ENCODE measurements at regions not wholly inside any gene's neighbourhood (a gene's known extent, or its start where the extent isn't known, plus 50 kb on each side); places are given as distances from the start of the nearest gene placed in this dataset.

GRCh38 chr1:10908266-10908665 lies 104.2 kb upstream of the TARDBP start:
- Histone ChIP-seq H3K23ac (ENCODE audit: insufficient read length) (no peak overlapping the region), H2AK5ac (ENCODE audit: low read depth, low read length) (no peak overlapping the region), H3K27ac (ENCODE audit: low read depth, low read length) (no peak overlapping the region), H3K79me1 (ENCODE audit: low read depth, low read length) (peaks cover 4% of the 10 kb centered on the region; the same call in 1 of the 2 replicates), H3K56ac (replicated peaks; ENCODE audit: insufficient read length, low read depth, low read length) (no peak overlapping the region), H4K8ac (ENCODE audit: extremely low read depth, insufficient read depth, low read length) (no peak overlapping the region), H3K36me3 (ENCODE audit: control insufficient read depth in 2 of 4, insufficient read depth in 4 of 4, low read length in 3 of 4) (no peaks in the 10 kb centered on the region), H3K4me1 (replicated peaks in 1 of 4; ENCODE audit: control insufficient read depth in 3 of 4, insufficient read depth in 4 of 4, low read length in 3 of 4) (peaks cover 0 to 18% (median 10%) of the 10 kb centered on the region in 4 experiments; a peak in 6 of 7 replicates), H3K79me2 (ENCODE audit: control insufficient read depth in 1 of 2, insufficient read depth in 2 of 2, low read length in 2 of 2) (no peaks in the 10 kb centered on the region), H2BK120ac (replicated peaks; ENCODE audit: low read depth, low read length) (no peak overlapping the region), H4K20me1 (replicated peaks in 1 of 2; ENCODE audit: control insufficient read depth in 1 of 2, insufficient read depth in 2 of 2, low read length in 2 of 2) (no peaks in the 10 kb centered on the region), H3K4me3 (ENCODE audit: extremely low read depth in 1 of 4, insufficient read depth in 2 of 4, low read depth in 3 of 4, low read length in 4 of 4) (no peak overlapping the region), H3K23me2 (ENCODE audit: low read depth, low read length) (no peaks in the 10 kb centered on the region), H3K9ac (replicated peaks in 1 of 4; ENCODE audit: extremely low read depth in 1 of 4, low read depth in 3 of 4, low read length in 3 of 4) (no peak overlapping the region), H2BK12ac (ENCODE audit: low read depth, low read length) (peak overlapping the region; percentile 60; the same call in 1 of the 2 replicates), H3K14ac (ENCODE audit: insufficient read length) (no peak overlapping the region), H4K5ac (ENCODE audit: insufficient read length, low read depth, low read length) (no peak overlapping the region), H3K4ac (replicated peaks; ENCODE audit: insufficient read length, low read depth, low read length) (no peak overlapping the region), H4K91ac (replicated peaks; ENCODE audit: insufficient read length, low read length) (no peak overlapping the region), H2BK5ac (ENCODE audit: low read depth, low read length) (peak overlapping the region; percentile 24; the same call in 1 of the 2 replicates), H2AFZ (ENCODE audit: low read length) (no peak overlapping the region), H3K9me3 (ENCODE audit: insufficient read depth in 2 of 2, low read depth in 1 of 2, low read length in 1 of 2) (no peaks in the 10 kb centered on the region), H2BK15ac (ENCODE audit: low read length) (peak overlapping the region; percentile 92; the same call in 1 of the 2 replicates), H3K4me2 (ENCODE audit: insufficient read depth in 1 of 2, low read depth in 2 of 2, low read length in 2 of 2) (peak overlapping the region in 1 of 2 experiments; percentile 29; a peak in 2 of 4 replicates), H3K27me3 (replicated peaks in 1 of 4; ENCODE audit: control insufficient read depth in 3 of 4, extremely low read depth in 1 of 4, insufficient read depth in 3 of 4, low read length in 3 of 4) (no peaks in the 10 kb centered on the region), H3K18ac (ENCODE audit: extremely low read depth, low read length) (no peak overlapping the region), H2BK20ac (ENCODE audit: low read length) (0 out of 2 replicates have a peak overlapping the region, but pooled peaks have one; percentile 72)
- WGBS, 2 experiments (ENCODE audit: extremely low coverage in 1 of 2, insufficient coverage in 1 of 2, insufficient read length in 1 of 2, insufficient replicate concordance in 2 of 2, low coverage in 1 of 2, low lambda C conversion rate in 2 of 2, missing lambda C conversion rate in 1 of 2) = 60% methylated on average over 6 of the region's 6 CpGs; no CpG with 5 or more reads in 1 of the 2 experiments
- POLR2A ChIA-PET (ENCODE audit: partially characterized antibody) = no interaction called here
- TF ChIP-seq SP1 (IDR thresholded peaks at IDR 0.05; ENCODE audit: low read depth, low read length) (no peak), CEBPB (IDR thresholded peaks at IDR 0.05; ENCODE audit: low read depth, low read length) (no peak), ZNF274 (IDR thresholded peaks at IDR 0.05; ENCODE audit: borderline replicate concordance, extremely low read depth, low read length) (no peak), SIRT6 (IDR thresholded peaks at IDR 0.05; ENCODE audit: low read length) (no peak), CTCF (IDR thresholded peaks at IDR 0.05; ENCODE audit: control extremely low read depth in 1 of 3, insufficient read depth in 1 of 3, low read depth in 1 of 3, low read length in 3 of 3) (peak in 1 of 3 experiments; percentile 4; a peak in 1 of 4 replicates)
- CTCF ChIA-PET (ENCODE audit: partially characterized antibody) = interaction anchor here (0.6 to 5.6 kb wide), 11 partner anchors 9 to 209 kb away, joined by 3 to 59 read pairs (median 3); no protein-coding TSS in a partner anchor
- FAIRE-seq (no peak), DNase-seq (ENCODE audit: low read depth in 1 of 2, low spot score in 2 of 2) (peak in 1 of 2 experiments; percentile 45)

Measured in H1 (cell line).